Psoas muscle (tissue), 7 donors: ENCODE measurements at regions not wholly inside any gene's neighbourhood (a gene's known extent, or its start where the extent isn't known, plus 50 kb on each side); places are given as distances from the start of the nearest gene placed in this dataset.

Experiments
- ATAC-seq, 4 donors: fragments of 200-7000 bp; cut with Tn5 transposase; one replicate each; pipeline ENCODE4 v1.9.1; 2020; ENCODE audit warnings: moderate library complexity in 3 of 4, mild to moderate bottlenecking in 2 of 4
- DNase-seq, 2 donors: peaks; one replicate each; pipeline ENCODE4 v3.0.0-alpha.2; 2020
- H3K27ac ChIP-seq: fragments of 200-600 bp; one replicate; pipeline ENCODE4 v1.8.0; 2022
- H3K27me3 ChIP-seq, 3 donors: fragments of 200-600 bp in 1 of 3; one replicate each; pipeline versions ENCODE4 v1.6.1 to v1.8.0; 2013 to 2022; ENCODE audit warnings: low read length in 2 of 3, mild to moderate bottlenecking in 2 of 3, moderate library complexity in 1 of 3; ENCODE audit not compliant: insufficient read depth in 3 of 3
- H3K36me3 ChIP-seq, 2 donors: fragments of 200-600 bp in 1 of 2; one replicate each; pipeline versions ENCODE4 v1.6.1 to v1.8.0; 2013 to 2022; ENCODE audit warnings: low read depth in 1 of 2, mild to moderate bottlenecking in 1 of 2, moderate library complexity in 1 of 2; ENCODE audit not compliant: insufficient read depth in 1 of 2
- H3K4me1 ChIP-seq: fragments of 200-600 bp; one replicate; pipeline ENCODE4 v1.8.0; 2022
- H3K4me3 ChIP-seq: fragments of 200-600 bp; one replicate; pipeline ENCODE4 v1.8.0; 2022; ENCODE audit warnings: mild to moderate bottlenecking
- H3K9me3 ChIP-seq: fragments of 200-600 bp; one replicate; pipeline ENCODE4 v1.8.0; 2022
- WGBS, 3 donors: extraction: QIAGEN DNeasy Blood & Tissue Kit; methylation state at CpG; one replicate each; pipeline versions ENCODE4 v1.1.6 to v1.1.7; 2013; 5-methylcytosine and 5-hydroxymethylcytosine counted together
- intact Hi-C, 2 donors: fragments of 100-400 bp; cut with DNase I; formaldehyde crosslinking; loops; one replicate each; pipeline versions ENCODE4 v1.11.0 to v1.14.2; 2022
- TF ChIP-seq, protein P1 (sequence below): fragments of 200-600 bp; IDR thresholded peaks from one replicate; pipeline ENCODE4 v1.8.0; 2022; ENCODE audit warnings: antibody characterized with exemption
- donor health status: healthy with polysubstance abuse.
- donor health status: DM: no; HTN: no; CAD: no; lungs with moderate emphysema.
- donor health status: Bipolar disorder and iron deficiency.
- donor health status: healthy.
- donor health status: DM: yes; HTN: yes; CAD: no.
- donor health status: DM: no; HTN: no; CAD: no.
- donor health status: DM: yes; HTN: yes; CAD: no.

DNA sequence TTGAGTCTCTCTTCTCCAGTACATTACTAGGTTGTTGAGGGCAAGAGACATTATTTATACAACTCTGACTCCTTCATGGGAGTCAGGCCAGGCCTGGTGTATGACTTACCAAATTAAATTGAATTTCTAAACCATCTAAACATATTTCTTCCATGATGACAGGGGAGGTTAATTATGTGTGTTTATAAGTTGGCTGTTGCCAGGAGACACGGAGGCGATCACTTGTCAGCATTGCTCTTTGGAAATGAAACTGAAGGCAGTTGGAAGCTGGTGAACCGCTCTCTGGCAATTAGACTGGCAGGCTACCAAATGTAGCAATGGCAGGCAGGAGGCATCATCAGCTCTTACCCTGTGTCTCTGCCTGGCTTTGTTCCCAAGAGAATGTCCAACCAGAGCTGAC, 241.4 kb downstream of the KCNS3 start:
- intact Hi-C loops: no loop called here
- Histone ChIP-seq H3K4me3 (peak overlapping the region; percentile 33), H3K36me3 (no peaks in the 10 kb centered on the region), H3K27ac (peak overlapping the region; percentile 50), H3K27me3 (no peaks in the 10 kb centered on the region), H3K4me1 (peaks cover 11% of the 10 kb centered on the region), H3K9me3 (no peaks in the 10 kb centered on the region)
- ATAC-seq: peak; percentile 84 to 93 (median 90)
- WGBS, 3 donors: 19 to 31% (median 21%) methylated on average over 3 of the region's 3 CpGs
- DNase-seq: peak; percentile 31 to 66
- TF ChIP-seq, protein P1, sequence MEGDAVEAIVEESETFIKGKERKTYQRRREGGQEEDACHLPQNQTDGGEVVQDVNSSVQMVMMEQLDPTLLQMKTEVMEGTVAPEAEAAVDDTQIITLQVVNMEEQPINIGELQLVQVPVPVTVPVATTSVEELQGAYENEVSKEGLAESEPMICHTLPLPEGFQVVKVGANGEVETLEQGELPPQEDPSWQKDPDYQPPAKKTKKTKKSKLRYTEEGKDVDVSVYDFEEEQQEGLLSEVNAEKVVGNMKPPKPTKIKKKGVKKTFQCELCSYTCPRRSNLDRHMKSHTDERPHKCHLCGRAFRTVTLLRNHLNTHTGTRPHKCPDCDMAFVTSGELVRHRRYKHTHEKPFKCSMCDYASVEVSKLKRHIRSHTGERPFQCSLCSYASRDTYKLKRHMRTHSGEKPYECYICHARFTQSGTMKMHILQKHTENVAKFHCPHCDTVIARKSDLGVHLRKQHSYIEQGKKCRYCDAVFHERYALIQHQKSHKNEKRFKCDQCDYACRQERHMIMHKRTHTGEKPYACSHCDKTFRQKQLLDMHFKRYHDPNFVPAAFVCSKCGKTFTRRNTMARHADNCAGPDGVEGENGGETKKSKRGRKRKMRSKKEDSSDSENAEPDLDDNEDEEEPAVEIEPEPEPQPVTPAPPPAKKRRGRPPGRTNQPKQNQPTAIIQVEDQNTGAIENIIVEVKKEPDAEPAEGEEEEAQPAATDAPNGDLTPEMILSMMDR: no peak

DNA sequence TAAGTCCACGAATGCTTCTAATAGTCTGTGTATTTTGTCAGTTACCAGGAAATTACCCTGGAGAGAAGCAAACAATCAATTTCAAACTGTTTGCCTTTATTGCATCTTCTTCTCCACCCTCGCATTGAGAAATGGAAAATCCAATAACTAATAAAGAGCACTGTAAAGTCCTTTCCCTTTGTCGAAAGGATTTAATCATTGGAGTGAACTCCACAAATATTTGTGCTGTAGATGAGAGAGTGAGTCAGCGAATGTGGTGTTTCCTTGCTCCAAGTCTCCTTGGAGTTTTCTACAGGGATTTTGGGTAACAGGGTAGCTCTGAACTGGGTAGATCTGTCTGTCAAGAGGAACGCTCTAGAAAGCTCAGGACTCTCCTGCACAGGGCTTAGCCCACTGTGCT, 240.2 kb downstream of the KCNS3 start:
- intact Hi-C loops: no loop called here
- no peaks in the 10 kb centered on the region for H3K36me3 ChIP-seq
- WGBS, 3 donors: 87 to 92% (median 88%) methylated on average over 5 of the region's 5 CpGs

DNA sequence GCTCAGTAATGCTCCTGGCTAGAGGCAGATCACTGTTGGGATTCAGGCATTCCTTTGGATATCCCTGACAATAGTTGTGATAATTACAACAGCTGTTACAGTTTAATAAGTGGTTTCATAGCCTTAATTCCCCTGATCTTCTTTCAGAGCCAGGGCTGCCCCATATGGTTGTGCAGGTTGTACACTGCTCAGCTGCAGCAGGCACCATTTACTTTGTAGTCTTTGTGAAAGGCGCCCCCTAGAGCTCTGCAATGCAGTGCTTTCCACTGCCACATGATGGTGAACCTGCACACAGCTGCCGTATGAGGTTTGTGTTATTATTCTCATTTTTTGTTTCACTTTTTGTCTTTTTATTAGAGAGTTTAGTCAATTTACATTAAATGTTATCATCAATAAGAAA, 239.1 kb downstream of the KCNS3 start:
- no peaks in the 10 kb centered on the region for H3K9me3 ChIP-seq
- H3K4me1 ChIP-seq: peaks cover 11% of the 10 kb centered on the region
- intact Hi-C loops: no loop called here
- 49 to 57% (median 53%) methylated on average over 2 of the region's 2 CpGs for WGBS, 3 donors
- TF ChIP-seq, protein P1: peak; percentile 55
- H3K27me3 ChIP-seq: no peaks in the 10 kb centered on the region
- no peaks in the 10 kb centered on the region for H3K36me3 ChIP-seq
- H3K27ac ChIP-seq: no peak overlapping the region
- ATAC-seq (peak; percentile 53 to 80 (median 68)), DNase-seq (peak in 1 of 2 donors; percentile 51)
- H3K4me3 ChIP-seq: no peak overlapping the region

More for the DNA sequence above, 240.2 kb downstream of the KCNS3 start:
- Histone ChIP-seq H3K9me3 (no peaks in the 10 kb centered on the region), H3K4me3 (no peak overlapping the region), H3K27me3 (no peaks in the 10 kb centered on the region), H3K27ac (no peak overlapping the region), H3K4me1 (peaks cover 11% of the 10 kb centered on the region)
- no peak for DNase-seq
- TF ChIP-seq, protein P1: no peak
- ATAC-seq: no peak

DNA sequence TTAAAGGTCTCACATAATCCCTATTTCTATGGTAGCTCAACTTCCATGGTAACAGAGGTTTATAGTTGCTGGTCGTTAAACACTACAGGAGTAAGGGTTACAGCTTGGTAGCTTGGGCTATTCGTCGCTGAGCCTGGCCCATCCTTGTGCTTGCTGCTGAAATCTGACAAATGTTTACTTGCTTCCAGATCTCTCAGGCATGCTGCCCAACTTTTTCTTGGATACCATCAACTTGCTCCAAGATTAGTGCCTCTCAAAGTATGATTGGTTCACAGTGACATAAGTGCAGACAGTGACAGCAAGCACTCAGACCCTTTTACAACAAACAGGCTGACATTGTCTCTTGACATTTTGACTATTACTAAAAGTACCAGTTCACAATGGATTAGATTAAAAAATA, 231.8 kb downstream of the KCNS3 start:
- intact Hi-C loops: no loop called here
- WGBS, 3 donors: 20 to 53% (median 34%) methylated on average over 3 of the region's 3 CpGs
- peak in 1 of 4 donors; percentile 70 for ATAC-seq

More for the DNA sequence above, 231.8 kb downstream of the KCNS3 start:
- DNase-seq: no peak
- peaks cover 12% of the 10 kb centered on the region for H3K4me1 ChIP-seq
- TF ChIP-seq, protein P1: no peak
- no peak overlapping the region for H3K4me3 ChIP-seq
- H3K27me3 ChIP-seq: no peaks in the 10 kb centered on the region
- no peaks in the 10 kb centered on the region for H3K9me3 ChIP-seq
- peak overlapping the region; percentile 42 for H3K27ac ChIP-seq
- H3K36me3 ChIP-seq: no peaks in the 10 kb centered on the region
